CD14-positive monocyte (primary cell): ENCODE measurements at regions not wholly inside any gene's neighbourhood (a gene's known extent, or its start where the extent isn't known, plus 50 kb on each side); places are given as distances from the start of the nearest gene placed in this dataset.

Experiments
- DNase-seq, 3 donors: peaks; one replicate each; pipeline ENCODE4 v3.0.0-alpha.2; 2011 to 2022
- H2AFZ ChIP-seq: 2 replicates; pipeline ENCODE4 v1.6.0; 2012; ENCODE audit warnings: mild to moderate bottlenecking, low read depth, low read length, inconsistent platforms; ENCODE audit not compliant: insufficient read depth, poor library complexity, severe bottlenecking
- H3K27ac ChIP-seq, 2 donors: 1 replicate in 1 of 2; 2 replicates in 1 of 2; pipeline ENCODE4 v1.5.1; 2012 to 2013; ENCODE audit warnings: low read length in 2 of 2, control low read depth in 1 of 2, inconsistent platforms in 1 of 2, low read depth in 1 of 2, mild to moderate bottlenecking in 1 of 2
- H3K27me3 ChIP-seq, 2 donors: one replicate each; pipeline versions ENCODE4 v1.6.0 to v1.6.1; 2011 to 2013; ENCODE audit warnings: low read length in 2 of 2; ENCODE audit not compliant: control insufficient read depth in 2 of 2, insufficient read depth in 2 of 2
- H3K36me3 ChIP-seq, 2 donors: replicated peaks in 1 of 2; 1 replicate in 1 of 2; 2 replicates in 1 of 2; pipeline versions ENCODE4 v1.5.1 to v1.6.1; 2012 to 2013; ENCODE audit warnings: low read length in 2 of 2, control low read depth in 1 of 2, inconsistent platforms in 1 of 2, mild to moderate bottlenecking in 1 of 2; ENCODE audit not compliant: insufficient read depth in 2 of 2, control insufficient read depth in 1 of 2
- H3K4me1 ChIP-seq, 2 donors: 1 replicate in 1 of 2; 2 replicates in 1 of 2; pipeline versions ENCODE4 v1.5.1 to v1.6.1; 2012 to 2013; ENCODE audit warnings: low read length in 2 of 2, control low read depth in 1 of 2, inconsistent platforms in 1 of 2, mild to moderate bottlenecking in 1 of 2, moderate library complexity in 1 of 2; ENCODE audit not compliant: insufficient read depth in 2 of 2, control insufficient read depth in 1 of 2
- H3K4me2 ChIP-seq: replicated peaks from 2 replicates; pipeline ENCODE3; 2012; ENCODE audit warnings: low read length, moderate library complexity, mild to moderate bottlenecking; ENCODE audit not compliant: poor library complexity, severe bottlenecking; ENCODE audit errors: extremely low read depth
- H3K4me3 ChIP-seq, 3 experiments: fragments of 200-600 bp in 1 of 3; sonication (generic) in 1 of 3; replicated peaks in 1 of 3; 1 replicate in 2 of 3; 2 replicates in 1 of 3; pipeline ENCODE4 v1.5.1; 2011 to 2013; ENCODE audit warnings: low read length in 3 of 3, mild to moderate bottlenecking in 3 of 3, control low read depth in 2 of 3, low read depth in 2 of 3, inconsistent platforms in 1 of 3, moderate library complexity in 1 of 3
- H3K79me2 ChIP-seq: 2 replicates; pipeline ENCODE4 v1.6.0; 2012; ENCODE audit warnings: mild to moderate bottlenecking, control low read depth, inconsistent platforms, low read length, moderate library complexity; ENCODE audit not compliant: insufficient read depth
- H3K9ac ChIP-seq: 2 replicates; pipeline ENCODE4 v1.6.0; 2017; ENCODE audit warnings: low read length, mild to moderate bottlenecking; ENCODE audit not compliant: insufficient read depth, poor library complexity, severe bottlenecking
- H3K9me3 ChIP-seq, 2 donors: replicated peaks in 1 of 2; 1 replicate in 1 of 2; 2 replicates in 1 of 2; pipeline versions ENCODE4 v1.5.1 to v1.6.1; 2012 to 2013; ENCODE audit warnings: low read length in 2 of 2, control low read depth in 1 of 2; ENCODE audit not compliant: control insufficient read depth in 1 of 2, insufficient read depth in 1 of 2
- H4K20me1 ChIP-seq: 2 replicates; pipeline ENCODE4 v1.6.0; 2012; ENCODE audit warnings: mild to moderate bottlenecking, low read length, control low read depth, moderate library complexity; ENCODE audit not compliant: insufficient read depth
- H3K27ac Mint-ChIP-seq, 7 donors: one replicate each; pipeline ENCODE4 v1.8.0; 2020; ENCODE audit warnings: mild to moderate bottlenecking in 7 of 7, mixed read lengths in 7 of 7, moderate library complexity in 6 of 7, inconsistent platforms in 2 of 7
- H3K27me3 Mint-ChIP-seq, 3 donors: one replicate each; pipeline ENCODE4 v1.8.0; 2021 to 2022; ENCODE audit warnings: low read depth in 3 of 3, mild to moderate bottlenecking in 3 of 3, mixed read lengths in 3 of 3, moderate library complexity in 3 of 3, inconsistent platforms in 1 of 3
- H3K36me3 Mint-ChIP-seq, 2 donors: one replicate each; pipeline ENCODE4 v1.8.0; 2020; ENCODE audit warnings: mixed read lengths in 2 of 2, inconsistent platforms in 1 of 2, mild to moderate bottlenecking in 1 of 2
- H3K4me1 Mint-ChIP-seq: one replicate; pipeline ENCODE4 v1.8.0; 2020; ENCODE audit warnings: mild to moderate bottlenecking, mixed read lengths
- H3K4me3 Mint-ChIP-seq, 2 donors: one replicate each; pipeline ENCODE4 v1.8.0; 2020; ENCODE audit warnings: mild to moderate bottlenecking in 2 of 2, mixed read lengths in 2 of 2, moderate library complexity in 1 of 2
- H3K9me3 Mint-ChIP-seq, 7 donors: one replicate each; pipeline ENCODE4 v1.8.0; 2020 to 2022; ENCODE audit warnings: mixed read lengths in 7 of 7, mild to moderate bottlenecking in 6 of 7, moderate library complexity in 6 of 7, inconsistent platforms in 2 of 7
- WGBS: methylation state at CpG from one replicate; pipeline ENCODE4 v1.1.5; 2013; ENCODE audit warnings: missing lambda C conversion rate; ENCODE audit not compliant: insufficient coverage; 5-methylcytosine and 5-hydroxymethylcytosine counted together
- intact Hi-C, 2 donors: fragments of 100-400 bp; cut with micrococcal nuclease; formaldehyde crosslinking; loops; one replicate each; pipeline versions ENCODE4 v1.15.0 to v1.15.1; 2023
- TF ChIP-seq, protein P1 (sequence below): fragments of 200-600 bp; IDR thresholded peaks from one replicate; pipeline ENCODE4 v1.8.0; 2022; ENCODE audit warnings: antibody characterized with exemption, mild to moderate bottlenecking

DNA sequence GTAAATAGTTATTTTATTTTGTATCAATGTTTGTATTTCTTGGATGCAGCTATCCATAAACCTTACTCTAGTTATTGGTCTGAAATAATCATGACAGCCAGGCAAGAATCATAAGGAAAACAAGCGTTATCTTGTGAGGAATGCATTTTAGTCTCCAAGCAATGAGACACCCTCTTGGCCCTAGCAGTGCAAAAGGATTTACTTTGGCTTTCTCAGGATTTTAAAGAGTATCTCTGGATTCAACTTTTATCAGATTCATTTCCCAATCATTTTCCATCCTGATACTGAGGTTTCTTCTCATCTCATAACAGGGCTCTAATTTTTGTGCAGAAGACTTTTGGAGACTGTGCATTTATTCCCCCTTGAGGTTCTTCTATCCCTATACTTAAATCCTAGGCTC, 480.8 kb downstream of the TMX3 start:
- Mint-ChIP-seq H3K27ac (no peak overlapping the region), H3K27me3 (no peaks in the 10 kb centered on the region), H3K4me3 (no peak overlapping the region), H3K9me3 (peaks cover 2 to 11% (median 4%) of the 10 kb centered on the region in 7 donors), H3K36me3 (no peaks in the 10 kb centered on the region), H3K4me1 (no peaks in the 10 kb centered on the region)
- Histone ChIP-seq H3K9ac (no peak overlapping the region), H3K27ac (no peak overlapping the region), H2AFZ (no peak overlapping the region), H3K36me3 (no peaks in the 10 kb centered on the region), H3K4me2 (no peak overlapping the region), H3K4me3 (no peak overlapping the region), H3K79me2 (no peaks in the 10 kb centered on the region), H4K20me1 (no peaks in the 10 kb centered on the region), H3K9me3 (peaks cover 4 to 6% of the 10 kb centered on the region in 2 donors), H3K27me3 (no peaks in the 10 kb centered on the region), H3K4me1 (no peaks in the 10 kb centered on the region)
- TF ChIP-seq, protein P1, sequence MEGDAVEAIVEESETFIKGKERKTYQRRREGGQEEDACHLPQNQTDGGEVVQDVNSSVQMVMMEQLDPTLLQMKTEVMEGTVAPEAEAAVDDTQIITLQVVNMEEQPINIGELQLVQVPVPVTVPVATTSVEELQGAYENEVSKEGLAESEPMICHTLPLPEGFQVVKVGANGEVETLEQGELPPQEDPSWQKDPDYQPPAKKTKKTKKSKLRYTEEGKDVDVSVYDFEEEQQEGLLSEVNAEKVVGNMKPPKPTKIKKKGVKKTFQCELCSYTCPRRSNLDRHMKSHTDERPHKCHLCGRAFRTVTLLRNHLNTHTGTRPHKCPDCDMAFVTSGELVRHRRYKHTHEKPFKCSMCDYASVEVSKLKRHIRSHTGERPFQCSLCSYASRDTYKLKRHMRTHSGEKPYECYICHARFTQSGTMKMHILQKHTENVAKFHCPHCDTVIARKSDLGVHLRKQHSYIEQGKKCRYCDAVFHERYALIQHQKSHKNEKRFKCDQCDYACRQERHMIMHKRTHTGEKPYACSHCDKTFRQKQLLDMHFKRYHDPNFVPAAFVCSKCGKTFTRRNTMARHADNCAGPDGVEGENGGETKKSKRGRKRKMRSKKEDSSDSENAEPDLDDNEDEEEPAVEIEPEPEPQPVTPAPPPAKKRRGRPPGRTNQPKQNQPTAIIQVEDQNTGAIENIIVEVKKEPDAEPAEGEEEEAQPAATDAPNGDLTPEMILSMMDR: no peak
- WGBS: 100% methylated on average over 1 of the region's 1 CpG
- no peak for DNase-seq
- intact Hi-C loops: no loop called here

DNA sequence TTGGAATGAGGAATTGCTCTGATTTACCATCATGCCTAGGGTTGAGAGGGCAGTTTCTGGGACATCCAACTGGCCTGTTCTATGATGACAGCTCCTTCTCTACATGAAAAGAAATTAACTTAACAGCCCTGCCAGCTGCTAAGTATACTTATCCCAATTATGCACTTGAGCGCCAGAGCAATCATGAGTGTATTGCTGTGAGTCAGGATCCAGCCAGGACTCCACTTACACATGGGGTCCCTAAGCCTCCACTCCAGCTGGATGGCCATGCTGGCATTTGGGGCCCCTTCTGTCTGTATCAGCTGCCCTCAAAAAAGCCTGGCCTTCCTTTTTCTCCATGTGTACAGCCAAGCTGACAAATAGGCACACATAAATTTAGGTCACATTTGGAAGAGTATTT, 481.9 kb downstream of the TMX3 start:
- Histone ChIP-seq H3K9ac (no peak overlapping the region), H3K36me3 (no peaks in the 10 kb centered on the region), H3K79me2 (no peaks in the 10 kb centered on the region), H2AFZ (no peak overlapping the region), H3K4me3 (no peak overlapping the region), H3K4me2 (no peak overlapping the region), H3K27me3 (no peaks in the 10 kb centered on the region), H3K9me3 (peaks cover 4 to 10% of the 10 kb centered on the region in 2 donors), H3K4me1 (no peaks in the 10 kb centered on the region), H4K20me1 (no peaks in the 10 kb centered on the region), H3K27ac (no peak overlapping the region)
- Mint-ChIP-seq H3K4me3 (no peak overlapping the region), H3K27me3 (no peaks in the 10 kb centered on the region), H3K4me1 (no peaks in the 10 kb centered on the region), H3K9me3 (peaks cover 2 to 11% (median 4%) of the 10 kb centered on the region in 7 donors), H3K36me3 (no peaks in the 10 kb centered on the region), H3K27ac (no peak overlapping the region)
- intact Hi-C loops: no loop called here
- 86% methylated on average over 1 of the region's 1 CpG for WGBS
- DNase-seq: no peak
- TF ChIP-seq, protein P1: no peak
